HG03064 (cell line): ENCODE measurements at regions not wholly inside any gene's neighbourhood (a gene's known extent, or its start where the extent isn't known, plus 50 kb on each side); places are given as distances from the start of the nearest gene placed in this dataset.
"Not testable (repeated sequence)": the region's sequence is repeated elsewhere in the genome, so short reads cannot be mapped to it uniquely, and the experiment has no call there.

Experiments used
- ATAC-seq: cut with Tn5 transposase; IDR thresholded peaks from one replicate; pipeline ENCODE4 v1.9.1; 2021; ENCODE audit warnings: low read depth; ENCODE audit not compliant: unreplicated experiment

DNA sequence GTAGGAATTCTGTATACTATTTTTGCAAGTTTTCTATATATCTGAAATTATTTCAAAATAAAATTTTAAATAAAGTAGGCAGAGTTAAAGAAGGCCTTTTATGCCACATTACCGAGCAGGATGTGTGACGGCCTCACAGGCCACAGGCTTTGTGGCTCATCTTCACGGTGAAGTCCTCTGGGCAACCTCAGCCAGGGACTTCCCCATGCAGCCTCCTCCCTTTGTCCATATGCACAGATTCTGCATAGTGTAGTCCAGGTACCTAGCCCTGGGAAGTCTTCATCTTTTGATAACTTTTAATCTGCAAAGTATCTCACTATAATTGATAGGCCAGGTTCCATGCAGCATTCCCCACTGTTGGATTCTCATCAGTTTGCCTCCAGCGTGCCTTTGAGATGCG, 62.8 kb downstream of the ARHGAP11B start:
- not testable (repeated sequence) for ATAC-seq

GRCh38 chr15:30690153-30690552, 64.2 kb downstream of the ARHGAP11B start:
- not testable (repeated sequence) for ATAC-seq

- not testable (repeated sequence) for ATAC-seq
Measured at GRCh38 chr15:30695811-30696210, 69.9 kb downstream of the ARHGAP11B start.

DNA sequence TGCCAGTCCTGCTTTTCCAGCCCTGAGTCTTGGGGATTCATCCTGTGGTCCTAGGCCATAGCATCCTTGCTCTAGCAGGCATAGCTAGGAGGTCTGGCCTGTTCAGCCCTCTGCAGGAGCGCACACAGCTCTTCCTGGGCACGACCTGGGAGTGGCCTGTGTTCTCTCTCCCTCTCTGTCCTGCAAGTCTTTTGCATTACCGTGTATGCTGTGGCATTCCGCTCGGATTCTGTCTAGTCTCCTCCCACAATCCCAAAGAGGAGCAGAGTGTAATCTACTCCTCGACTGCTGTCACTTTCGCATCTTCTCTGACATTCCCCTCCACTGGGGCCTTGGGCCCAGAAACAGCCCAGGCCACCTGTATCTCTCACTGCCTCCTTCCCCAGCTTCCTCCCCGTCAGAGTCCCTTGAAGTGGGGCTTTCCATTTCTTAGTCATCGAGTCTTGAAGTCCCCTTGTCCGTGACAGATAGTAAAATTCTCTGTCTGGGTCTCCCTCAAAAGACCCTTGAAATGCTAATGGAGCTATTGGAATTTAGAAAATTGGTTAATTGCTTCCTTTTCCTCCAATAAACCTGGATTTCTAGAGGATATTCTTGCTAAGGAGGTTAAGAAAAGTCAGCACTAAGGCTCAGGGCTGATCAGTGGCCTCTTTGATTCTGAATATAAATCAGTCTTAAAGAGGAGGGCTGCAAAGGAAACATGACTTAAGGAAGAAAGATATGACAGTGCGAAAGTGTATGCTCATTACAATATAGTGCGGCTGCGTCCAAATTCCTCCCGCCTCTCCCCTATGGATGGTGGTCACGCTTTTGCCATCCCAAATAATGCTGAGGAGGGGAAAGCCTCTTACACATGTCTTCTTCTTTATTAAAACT, 70.7 kb downstream of the ARHGAP11B start:
- ATAC-seq = peak; percentile 57

GRCh38 chr15:30697315-30697685, 71.4 kb downstream of the ARHGAP11B start:
- ATAC-seq = peak; percentile 56

- ATAC-seq = not testable (repeated sequence)
Measured at GRCh38 chr15:30700006-30700597, 74.2 kb downstream of the ARHGAP11B start.

- not testable (repeated sequence) for ATAC-seq
Measured at GRCh38 chr15:30707976-30708685, 82.2 kb downstream of the ARHGAP11B start.

GRCh38 chr15:30708809-30709208, 82.9 kb downstream of the ARHGAP11B start:
- ATAC-seq = not testable (repeated sequence)

DNA sequence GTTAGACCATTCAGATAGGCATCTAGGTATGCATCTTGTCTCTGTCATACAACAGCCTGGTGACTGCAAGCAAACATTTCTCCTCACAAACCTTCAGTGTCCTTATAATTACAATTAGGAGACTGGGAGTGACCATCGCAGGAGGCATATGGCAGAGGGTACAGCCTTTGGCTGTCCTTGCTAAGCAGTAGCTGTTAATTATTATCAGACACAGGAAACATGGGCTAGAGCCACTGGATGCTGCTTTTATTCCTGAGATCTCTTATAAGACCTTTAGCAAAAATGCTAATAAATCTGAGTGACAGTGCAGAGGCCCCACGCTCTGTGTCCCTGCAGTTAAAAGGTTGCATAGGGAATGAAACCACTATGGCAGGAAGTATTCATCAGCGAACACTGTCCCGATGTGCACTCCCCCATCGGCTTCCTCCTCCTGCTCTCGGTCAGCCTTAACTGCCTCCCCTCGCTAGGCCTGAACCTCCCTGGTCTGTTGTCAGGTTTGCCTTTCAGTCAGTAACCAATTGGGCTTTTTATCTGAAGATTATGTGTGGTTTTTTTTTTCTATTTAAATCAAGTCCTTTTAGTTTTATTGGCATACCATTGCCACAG, 92.2 kb downstream of the ARHGAP11B start:
- ATAC-seq = not testable (repeated sequence)

GRCh38 chr15:30719363-30719762, 93.4 kb downstream of the ARHGAP11B start:
- ATAC-seq = not testable (repeated sequence)

DNA sequence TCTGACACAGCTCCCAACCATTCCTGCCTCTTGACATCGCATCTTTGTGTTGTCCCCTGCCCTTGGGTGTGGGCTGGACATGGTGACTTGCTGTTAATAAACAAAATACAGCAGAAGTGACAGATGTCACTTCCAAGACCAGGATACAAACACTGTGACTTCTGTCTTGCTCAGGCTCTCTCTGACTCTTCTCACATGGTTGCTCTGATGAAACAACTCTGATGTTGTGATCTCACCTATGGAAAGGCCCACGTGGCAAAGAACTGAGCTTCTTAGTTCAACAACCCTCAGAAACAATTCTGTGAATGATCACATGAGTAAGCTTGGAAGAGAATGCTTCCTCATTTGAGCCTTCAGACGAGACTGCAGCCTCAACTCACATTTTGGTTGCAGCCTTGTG, 94.9 kb downstream of the ARHGAP11B start:
- not testable (repeated sequence) for ATAC-seq

DNA sequence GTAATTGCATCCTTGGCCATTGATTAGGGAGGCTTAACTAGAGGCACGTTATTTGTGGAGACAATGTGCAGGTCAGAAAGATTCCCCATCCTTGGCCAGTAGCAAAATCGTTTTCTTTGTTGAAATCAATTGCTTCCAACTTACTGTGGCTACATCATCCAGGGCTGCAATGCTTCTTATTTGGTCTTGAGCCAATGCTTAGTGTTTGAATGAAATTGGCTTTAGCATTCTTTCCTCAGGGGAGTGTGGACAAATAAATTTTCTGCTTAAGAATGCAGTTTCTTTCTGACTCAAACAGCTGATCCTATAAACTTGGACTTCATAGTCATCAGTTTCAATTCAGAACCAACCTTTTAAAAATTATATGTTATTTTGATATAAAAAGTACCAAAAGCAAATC, 95.6 kb downstream of the ARHGAP11B start:
- ATAC-seq = not testable (repeated sequence)

DNA sequence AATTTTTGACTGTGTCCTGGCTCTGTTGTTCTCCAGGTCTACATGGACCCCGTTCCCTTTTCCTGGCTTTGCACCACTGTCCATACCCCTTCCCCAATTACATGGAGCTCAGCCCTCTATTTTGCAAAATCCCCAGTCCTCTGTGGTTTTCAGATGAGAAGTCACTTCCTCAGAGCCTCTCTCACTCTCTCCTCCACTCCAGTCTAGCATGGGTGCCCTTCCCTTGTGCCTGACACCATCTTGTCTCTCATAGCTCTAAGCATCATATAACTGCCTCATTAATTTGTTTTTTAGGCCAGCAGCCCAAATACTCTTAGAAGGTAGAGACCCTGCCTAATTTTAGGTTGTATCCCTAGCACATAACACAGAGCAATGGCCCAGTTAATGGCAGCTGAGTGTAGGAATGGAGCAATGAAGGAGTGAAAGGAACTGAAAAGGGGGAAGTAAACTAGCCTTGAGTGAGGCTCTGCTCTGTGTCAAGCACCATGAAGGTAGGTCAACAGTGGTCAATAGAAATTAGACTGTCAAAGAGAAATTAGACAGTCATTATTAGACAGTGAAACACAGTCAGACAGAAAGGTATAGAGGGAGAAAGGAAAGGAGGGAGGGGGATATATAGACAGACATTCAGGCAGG, 97.7 kb downstream of the ARHGAP11B start:
- not testable (repeated sequence) for ATAC-seq

- not testable (repeated sequence) for ATAC-seq
Measured at GRCh38 chr15:30729880-30730590, 104.1 kb downstream of the ARHGAP11B start.

DNA sequence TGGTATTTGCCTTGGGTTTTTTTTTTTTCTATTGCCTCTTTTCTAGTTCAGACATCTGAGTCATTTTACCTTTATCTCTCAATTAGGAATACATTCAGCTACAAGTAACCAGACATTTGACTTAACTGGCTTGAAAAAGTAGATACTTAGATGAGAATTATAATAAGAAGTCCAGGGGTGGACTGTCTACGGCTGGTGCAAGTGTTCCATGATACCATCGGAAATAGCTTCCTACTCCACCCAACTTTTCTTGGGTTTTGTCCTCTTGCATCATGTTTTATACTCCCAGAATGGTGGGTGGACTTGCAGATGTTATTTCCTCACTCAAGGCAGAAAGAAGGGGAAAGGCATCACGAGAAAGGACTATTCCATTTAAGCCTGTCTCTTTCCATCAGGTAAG, 104.7 kb downstream of the ARHGAP11B start:
- not testable (repeated sequence) for ATAC-seq

DNA sequence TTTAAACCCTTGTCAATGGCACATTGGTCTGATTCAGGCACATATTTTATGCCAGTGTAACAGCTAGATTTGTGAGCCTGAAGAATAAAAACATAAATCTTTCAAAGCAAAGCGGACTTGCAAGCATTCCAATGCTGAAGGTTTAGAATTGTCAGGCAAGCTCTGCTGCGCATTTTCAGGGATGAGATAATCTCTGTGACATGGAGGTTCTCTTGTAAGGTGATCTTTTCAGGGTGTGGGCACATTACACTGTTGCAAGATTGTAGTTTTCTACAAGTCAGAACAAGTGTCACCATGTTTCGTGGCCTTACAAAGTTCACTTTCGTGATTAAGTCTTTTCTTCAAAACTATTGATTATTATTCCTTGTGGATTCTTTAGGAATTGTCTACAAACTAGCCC, 106.2 kb downstream of the ARHGAP11B start:
- ATAC-seq = not testable (repeated sequence)

DNA sequence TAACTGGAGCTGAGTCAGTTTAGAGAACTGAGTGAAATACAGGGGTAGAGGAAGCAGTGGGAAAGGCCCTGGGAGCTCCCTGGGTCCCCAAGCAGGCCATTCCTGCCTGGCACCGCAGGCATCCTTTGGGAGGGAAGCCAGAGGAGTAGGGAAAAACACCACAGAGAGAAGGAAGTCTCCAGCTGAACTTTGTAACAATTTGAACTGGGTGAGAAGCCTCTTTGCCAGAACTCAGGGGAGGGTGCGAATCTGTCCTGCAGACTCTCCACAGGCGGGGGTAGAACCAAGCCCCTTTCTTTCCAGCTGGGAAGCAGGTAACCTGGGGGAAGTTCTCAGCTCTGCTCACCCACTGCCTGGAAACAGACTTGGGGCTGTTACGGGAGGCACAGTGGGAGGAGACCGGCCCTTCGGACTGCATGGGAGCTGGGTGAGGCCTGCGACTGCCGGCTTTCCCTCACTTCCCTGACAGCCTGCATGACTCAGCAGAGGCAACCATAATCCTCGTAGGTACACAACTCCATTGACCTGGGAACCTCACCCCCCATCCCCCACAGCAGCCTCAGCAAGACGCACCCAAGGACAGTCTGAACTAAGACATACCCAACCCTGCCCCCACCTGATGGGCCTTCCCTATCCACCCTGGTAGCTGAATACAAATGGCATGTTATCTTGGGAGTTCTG, 110.1 kb downstream of the ARHGAP11B start:
- not testable (repeated sequence) for ATAC-seq

DNA sequence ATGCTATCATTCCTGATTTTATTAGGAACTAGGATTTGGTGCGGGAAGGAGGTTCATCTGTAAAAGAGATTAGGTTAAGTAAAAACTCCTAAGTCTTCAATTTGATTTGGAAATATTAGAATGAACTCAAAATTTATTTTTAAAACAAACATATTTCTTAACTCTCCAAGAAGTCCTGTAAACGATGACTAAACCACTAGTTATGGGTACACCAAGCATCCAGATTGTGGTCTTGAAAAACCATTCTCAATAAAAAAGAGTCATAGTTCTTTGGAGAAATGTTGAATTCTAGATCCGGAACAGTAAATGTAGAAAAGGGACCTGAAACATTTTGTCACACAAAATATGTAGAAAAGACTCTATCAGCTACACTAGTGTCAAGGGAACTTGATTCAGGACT, 116.9 kb downstream of the ARHGAP11B start:
- ATAC-seq = not testable (repeated sequence)

- ATAC-seq = not testable (repeated sequence)
Measured at GRCh38 chr15:30749048-30749447, 123.1 kb downstream of the ARHGAP11B start.
